ENCODE measurements at regions not wholly inside any gene's neighbourhood (a gene's known extent, or its start where the extent isn't known, plus 50 kb on each side); places are given as distances from the start of the nearest gene placed in this dataset.

- TF ChIP-seq SPI1 (IDR thresholded peaks at IDR 0.05; ENCODE audit: borderline replicate concordance, low read depth) (no peak), GABPA (IDR thresholded peaks at IDR 0.05; ENCODE audit: low read depth) (no peak)
- DNase-seq (ENCODE audit: low read depth in 1 of 2, low spot score in 1 of 2) = no peak
- H3K27ac ChIP-seq (replicated peaks) = no peak overlapping the region
- no peak overlapping the region for H3K4me3 ChIP-seq (replicated peaks; ENCODE audit: insufficient read depth, low read length)
- H3K27me3 ChIP-seq (ENCODE audit: insufficient read depth, poor library complexity, severe bottlenecking) = no peaks in the 10 kb centered on the region
These were observed 886.1 kb upstream of the MIR17HG start for GRCh38 chr13:90461398-90461797.

DNA sequence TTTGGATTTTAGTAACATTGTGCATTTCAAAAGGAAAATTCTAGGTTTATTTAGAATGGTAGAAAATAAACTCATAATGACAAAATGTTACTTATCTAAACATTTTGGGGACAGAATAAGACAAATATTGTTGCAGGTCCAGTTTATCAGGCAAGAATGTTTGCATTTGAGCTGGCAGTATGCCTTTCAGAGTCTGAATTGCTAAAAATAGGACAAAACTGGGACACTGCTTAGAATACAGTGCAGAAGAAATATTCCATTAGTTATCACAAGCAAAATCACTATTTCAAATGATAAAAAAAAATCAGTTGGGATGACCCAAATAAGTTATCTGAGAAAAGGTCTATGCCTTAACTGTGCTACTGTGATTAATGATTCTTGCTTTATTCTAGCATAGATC, 870.3 kb upstream of the MIR17HG start:
- no peaks in the 10 kb centered on the region for H3K27me3 ChIP-seq (ENCODE audit: insufficient read depth, poor library complexity, severe bottlenecking)
- TF ChIP-seq, protein P1, sequence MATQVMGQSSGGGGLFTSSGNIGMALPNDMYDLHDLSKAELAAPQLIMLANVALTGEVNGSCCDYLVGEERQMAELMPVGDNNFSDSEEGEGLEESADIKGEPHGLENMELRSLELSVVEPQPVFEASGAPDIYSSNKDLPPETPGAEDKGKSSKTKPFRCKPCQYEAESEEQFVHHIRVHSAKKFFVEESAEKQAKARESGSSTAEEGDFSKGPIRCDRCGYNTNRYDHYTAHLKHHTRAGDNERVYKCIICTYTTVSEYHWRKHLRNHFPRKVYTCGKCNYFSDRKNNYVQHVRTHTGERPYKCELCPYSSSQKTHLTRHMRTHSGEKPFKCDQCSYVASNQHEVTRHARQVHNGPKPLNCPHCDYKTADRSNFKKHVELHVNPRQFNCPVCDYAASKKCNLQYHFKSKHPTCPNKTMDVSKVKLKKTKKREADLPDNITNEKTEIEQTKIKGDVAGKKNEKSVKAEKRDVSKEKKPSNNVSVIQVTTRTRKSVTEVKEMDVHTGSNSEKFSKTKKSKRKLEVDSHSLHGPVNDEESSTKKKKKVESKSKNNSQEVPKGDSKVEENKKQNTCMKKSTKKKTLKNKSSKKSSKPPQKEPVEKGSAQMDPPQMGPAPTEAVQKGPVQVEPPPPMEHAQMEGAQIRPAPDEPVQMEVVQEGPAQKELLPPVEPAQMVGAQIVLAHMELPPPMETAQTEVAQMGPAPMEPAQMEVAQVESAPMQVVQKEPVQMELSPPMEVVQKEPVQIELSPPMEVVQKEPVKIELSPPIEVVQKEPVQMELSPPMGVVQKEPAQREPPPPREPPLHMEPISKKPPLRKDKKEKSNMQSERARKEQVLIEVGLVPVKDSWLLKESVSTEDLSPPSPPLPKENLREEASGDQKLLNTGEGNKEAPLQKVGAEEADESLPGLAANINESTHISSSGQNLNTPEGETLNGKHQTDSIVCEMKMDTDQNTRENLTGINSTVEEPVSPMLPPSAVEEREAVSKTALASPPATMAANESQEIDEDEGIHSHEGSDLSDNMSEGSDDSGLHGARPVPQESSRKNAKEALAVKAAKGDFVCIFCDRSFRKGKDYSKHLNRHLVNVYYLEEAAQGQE (IDR thresholded peaks at IDR 0.05; ENCODE audit: insufficient replicate concordance, low read depth) = no peak
- TF ChIP-seq GABPA (IDR thresholded peaks at IDR 0.05; ENCODE audit: low read depth) (no peak), POLR2AphosphoS5 (IDR thresholded peaks at IDR 0.05; ENCODE audit: low read depth) (no peak), CTCF (IDR thresholded peaks at IDR 0.05; ENCODE audit: insufficient read depth, low read length) (no peak), SPI1 (IDR thresholded peaks at IDR 0.05; ENCODE audit: borderline replicate concordance, low read depth) (no peak)
- no peak for DNase-seq (ENCODE audit: low read depth in 1 of 2, low spot score in 1 of 2)
- no peak overlapping the region for H3K27ac ChIP-seq (replicated peaks)
- H3K4me3 ChIP-seq (replicated peaks; ENCODE audit: insufficient read depth, low read length) = no peak overlapping the region

- DNase-seq (ENCODE audit: low read depth in 1 of 2, low spot score in 1 of 2) = no peak
- Histone ChIP-seq H3K4me3 (replicated peaks; ENCODE audit: insufficient read depth, low read length) (no peak overlapping the region), H3K27me3 (ENCODE audit: insufficient read depth, poor library complexity, severe bottlenecking) (no peaks in the 10 kb centered on the region), H3K27ac (replicated peaks) (no peak overlapping the region)
- no peak for TF ChIP-seq SPI1 (IDR thresholded peaks at IDR 0.05; ENCODE audit: borderline replicate concordance, low read depth)
- TF ChIP-seq GABPA (IDR thresholded peaks at IDR 0.05; ENCODE audit: low read depth) = no peak
- no peak for TF ChIP-seq CTCF (IDR thresholded peaks at IDR 0.05; ENCODE audit: insufficient read depth, low read length)
These were observed 863.6 kb upstream of the MIR17HG start for GRCh38 chr13:90483906-90484305.

DNA sequence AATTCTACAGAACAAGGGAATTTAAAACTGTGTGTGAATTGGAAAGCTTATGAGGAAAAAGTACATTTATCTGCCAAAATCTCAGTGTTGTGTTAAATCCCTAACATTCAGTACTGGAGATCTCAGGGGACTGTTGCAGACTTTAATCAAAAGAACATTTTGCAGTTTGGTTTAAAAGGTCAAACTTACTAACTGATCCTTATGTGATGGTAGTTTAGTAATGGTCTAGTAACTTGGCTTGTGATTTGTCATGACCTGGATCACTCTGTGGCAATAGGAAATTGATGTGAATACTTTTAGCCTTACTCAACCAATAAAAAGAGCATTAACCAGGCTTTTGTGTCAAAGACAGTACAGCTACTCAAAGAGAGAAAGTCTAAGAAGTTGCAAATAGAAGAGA, 862.1 kb upstream of the MIR17HG start:
- no peak for TF ChIP-seq GABPA (IDR thresholded peaks at IDR 0.05; ENCODE audit: low read depth)
- TF ChIP-seq CTCF (IDR thresholded peaks at IDR 0.05; ENCODE audit: insufficient read depth, low read length) = no peak
- TF ChIP-seq, protein P1 (IDR thresholded peaks at IDR 0.05; ENCODE audit: insufficient replicate concordance, low read depth) = no peak
- TF ChIP-seq SPI1 (IDR thresholded peaks at IDR 0.05; ENCODE audit: borderline replicate concordance, low read depth) = no peak
- Histone ChIP-seq H3K4me3 (replicated peaks; ENCODE audit: insufficient read depth, low read length) (no peak overlapping the region), H3K27ac (replicated peaks) (no peak overlapping the region), H3K27me3 (ENCODE audit: insufficient read depth, poor library complexity, severe bottlenecking) (no peaks in the 10 kb centered on the region)
- no peak for DNase-seq (ENCODE audit: low read depth in 1 of 2, low spot score in 1 of 2)
